ENCODE measurements at regions not wholly inside any gene's neighbourhood (a gene's known extent, or its start where the extent isn't known, plus 50 kb on each side); places are given as distances from the start of the nearest gene placed in this dataset.

DNA sequence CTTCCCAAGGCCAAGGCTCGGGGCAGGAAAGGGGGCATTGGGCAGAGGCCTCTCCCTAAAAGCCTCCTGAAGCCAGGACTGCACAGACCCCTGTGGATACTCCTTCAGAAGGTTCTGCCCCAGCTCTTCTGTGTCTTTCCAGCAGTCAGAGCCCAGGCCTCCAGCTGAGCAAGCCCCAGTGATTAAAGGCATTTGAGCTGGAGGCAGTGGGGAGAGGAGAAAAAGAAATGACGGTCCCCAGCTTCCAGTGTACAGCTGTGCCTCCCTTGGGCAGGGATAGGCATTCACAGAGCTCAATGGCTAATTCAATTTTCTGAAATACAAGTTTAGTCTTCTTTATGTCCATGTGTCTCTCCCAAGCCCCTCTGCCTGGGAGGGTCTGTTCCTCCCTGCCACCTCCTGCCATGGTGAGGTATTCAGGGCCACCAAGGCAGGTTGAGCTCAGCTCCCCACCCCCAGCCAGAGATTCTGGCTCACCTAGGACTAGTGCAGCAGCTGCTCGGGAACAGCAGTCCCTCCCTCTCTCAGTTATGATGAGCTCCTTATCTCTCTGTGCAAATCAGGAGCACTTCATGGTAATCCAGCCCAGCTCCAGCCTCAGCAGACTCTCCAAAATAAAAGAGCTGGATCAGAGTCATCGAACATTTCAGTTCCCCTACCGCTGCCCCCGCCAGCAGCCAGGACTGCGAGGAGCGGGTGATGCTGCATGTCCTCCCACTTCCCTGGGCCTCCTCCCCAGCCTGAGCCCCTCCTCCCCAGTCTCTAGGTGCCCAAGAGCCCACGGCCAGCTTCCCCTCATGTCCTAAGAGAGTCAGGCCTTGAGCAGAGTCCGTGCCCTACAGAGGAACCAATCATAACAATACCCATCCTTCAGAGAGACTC lies 208.4 kb upstream of the ZC3H12A start:
- TF ChIP-seq CTCF (IDR thresholded peaks at IDR 0.05; ENCODE audit: extremely low read depth in 1 of 2, insufficient read depth in 1 of 2, low read depth in 1 of 2, low read length in 2 of 2) (no peak), POLR2A (IDR thresholded peaks at IDR 0.05; ENCODE audit: low read depth, low read length) (no peak), MYC (IDR thresholded peaks at IDR 0.05; ENCODE audit: low read depth, low read length) (no peak), GATA2 (IDR thresholded peaks at IDR 0.05; ENCODE audit: insufficient read depth, insufficient read length, low read depth, low read length) (no peak), EZH2 (IDR thresholded peaks at IDR 0.05; ENCODE audit: borderline replicate concordance, low read depth, low read length, severe bottlenecking) (no peak), POLR2AphosphoS5 (IDR thresholded peaks at IDR 0.05; ENCODE audit: insufficient read depth, low read depth, low read length) (no peak)
- TF ChIP-seq, protein P1, sequence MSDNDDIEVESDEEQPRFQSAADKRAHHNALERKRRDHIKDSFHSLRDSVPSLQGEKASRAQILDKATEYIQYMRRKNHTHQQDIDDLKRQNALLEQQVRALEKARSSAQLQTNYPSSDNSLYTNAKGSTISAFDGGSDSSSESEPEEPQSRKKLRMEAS (IDR thresholded peaks at IDR 0.05; ENCODE audit: insufficient read depth, insufficient read length): no peak

Data from endothelial cell of umbilical vein (primary cell).